ENCODE measurements at regions not wholly inside any gene's neighbourhood (a gene's known extent, or its start where the extent isn't known, plus 50 kb on each side); places are given as distances from the start of the nearest gene placed in this dataset.
"Not testable (repeated sequence)": the region's sequence is repeated elsewhere in the genome, so short reads cannot be mapped to it uniquely, and the experiment has no call there.

- not testable (repeated sequence) for H3K27me3 ChIP-seq (ENCODE audit: control insufficient read depth, insufficient read depth, low read length); H3K4me3 ChIP-seq (ENCODE audit: low read length); H3K36me3 ChIP-seq (ENCODE audit: insufficient read depth, low read length); H3K4me1 ChIP-seq (ENCODE audit: control insufficient read depth, insufficient read depth, low read length); H3K4me2 ChIP-seq (ENCODE audit: low read length); H3K9ac ChIP-seq (ENCODE audit: low read depth, low read length); H3K9me3 ChIP-seq (replicated peaks; ENCODE audit: low read length)
These were observed 52.3 kb upstream of the LRRC30 start for GRCh38 chr18:7178568-7178967.

- peaks cover 8% of the 10 kb centered on the region for H3K27me3 ChIP-seq (ENCODE audit: control insufficient read depth, insufficient read depth, low read length)
- no peaks in the 10 kb centered on the region for H3K9me3 ChIP-seq (replicated peaks; ENCODE audit: low read length)
- peaks cover 5% of the 10 kb centered on the region for H3K4me1 ChIP-seq (ENCODE audit: control insufficient read depth, insufficient read depth, low read length)
- no peak overlapping the region for H3K4me3 ChIP-seq (ENCODE audit: low read length)
- H3K36me3 ChIP-seq (ENCODE audit: insufficient read depth, low read length) = no peaks in the 10 kb centered on the region
- peak overlapping the region; percentile 46 for H3K9ac ChIP-seq (ENCODE audit: low read depth, low read length)
- H3K4me2 ChIP-seq (ENCODE audit: low read length) = no peak overlapping the region
These were observed 53.7 kb upstream of the LRRC30 start for GRCh38 chr18:7177116-7177744.

GRCh38 chr18:7174344-7175095 is 56.4 kb upstream of the LRRC30 start:
- H3K4me3 ChIP-seq (ENCODE audit: low read length) = no peak overlapping the region

GRCh38 chr18:7173216-7173615 is 55.6 kb upstream of the LAMA1 start:
- Histone ChIP-seq H3K36me3 (ENCODE audit: insufficient read depth, low read length) (no peaks in the 10 kb centered on the region), H3K4me2 (ENCODE audit: low read length) (no peak overlapping the region), H3K4me1 (ENCODE audit: control insufficient read depth, insufficient read depth, low read length) (peaks cover 5% of the 10 kb centered on the region), H3K4me3 (ENCODE audit: low read length) (no peak overlapping the region), H3K27me3 (ENCODE audit: control insufficient read depth, insufficient read depth, low read length) (no peaks in the 10 kb centered on the region), H3K9ac (ENCODE audit: low read depth, low read length) (no peak overlapping the region), H3K9me3 (replicated peaks; ENCODE audit: low read length) (no peaks in the 10 kb centered on the region)

More at GRCh38 chr18:7174344-7175095, 56.4 kb upstream of the LRRC30 start:
- Histone ChIP-seq H3K4me1 (ENCODE audit: control insufficient read depth, insufficient read depth, low read length) (peaks cover 5% of the 10 kb centered on the region), H3K36me3 (ENCODE audit: insufficient read depth, low read length) (no peaks in the 10 kb centered on the region), H3K27me3 (ENCODE audit: control insufficient read depth, insufficient read depth, low read length) (no peaks in the 10 kb centered on the region), H3K4me2 (ENCODE audit: low read length) (peak overlapping the region; percentile 7), H3K9me3 (replicated peaks; ENCODE audit: low read length) (no peaks in the 10 kb centered on the region), H3K9ac (ENCODE audit: low read depth, low read length) (no peak overlapping the region)

GRCh38 chr18:7172611-7173010 is 55.0 kb upstream of the LAMA1 start:
- H3K4me2 ChIP-seq (ENCODE audit: low read length) = no peak overlapping the region
- H3K27me3 ChIP-seq (ENCODE audit: control insufficient read depth, insufficient read depth, low read length) = no peaks in the 10 kb centered on the region
- H3K4me1 ChIP-seq (ENCODE audit: control insufficient read depth, insufficient read depth, low read length) = peaks cover 5% of the 10 kb centered on the region
- H3K36me3 ChIP-seq (ENCODE audit: insufficient read depth, low read length) = no peaks in the 10 kb centered on the region
- H3K4me3 ChIP-seq (ENCODE audit: low read length) = no peak overlapping the region
- no peak overlapping the region for H3K9ac ChIP-seq (ENCODE audit: low read depth, low read length)
- H3K9me3 ChIP-seq (replicated peaks; ENCODE audit: low read length) = no peaks in the 10 kb centered on the region

- Histone ChIP-seq H3K9ac (ENCODE audit: low read depth, low read length) (no peak overlapping the region), H3K9me3 (replicated peaks; ENCODE audit: low read length) (no peaks in the 10 kb centered on the region), H3K27me3 (ENCODE audit: control insufficient read depth, insufficient read depth, low read length) (no peaks in the 10 kb centered on the region), H3K4me3 (ENCODE audit: low read length) (no peak overlapping the region), H3K36me3 (ENCODE audit: insufficient read depth, low read length) (no peaks in the 10 kb centered on the region), H3K4me1 (ENCODE audit: control insufficient read depth, insufficient read depth, low read length) (peaks cover 5% of the 10 kb centered on the region), H3K4me2 (ENCODE audit: low read length) (no peak overlapping the region)
These were observed 52.7 kb upstream of the LAMA1 start for GRCh38 chr18:7170292-7170691.

- H3K4me2 ChIP-seq (ENCODE audit: low read length) = no peak overlapping the region
- no peaks in the 10 kb centered on the region for H3K36me3 ChIP-seq (ENCODE audit: insufficient read depth, low read length)
- H3K4me3 ChIP-seq (ENCODE audit: low read length) = no peak overlapping the region
- no peak overlapping the region for H3K9ac ChIP-seq (ENCODE audit: low read depth, low read length)
- H3K27me3 ChIP-seq (ENCODE audit: control insufficient read depth, insufficient read depth, low read length) = no peaks in the 10 kb centered on the region
- H3K9me3 ChIP-seq (replicated peaks; ENCODE audit: low read length) = no peaks in the 10 kb centered on the region
- peaks cover 3% of the 10 kb centered on the region for H3K4me1 ChIP-seq (ENCODE audit: control insufficient read depth, insufficient read depth, low read length)
These were observed 52.0 kb upstream of the LAMA1 start for GRCh38 chr18:7169601-7170000.

GRCh38 chr18:7168408-7168807 is 50.8 kb upstream of the LAMA1 start:
- H3K36me3 ChIP-seq (ENCODE audit: insufficient read depth, low read length) = no peaks in the 10 kb centered on the region
- H3K27me3 ChIP-seq (ENCODE audit: control insufficient read depth, insufficient read depth, low read length) = no peaks in the 10 kb centered on the region
- H3K4me3 ChIP-seq (ENCODE audit: low read length) = no peak overlapping the region
- no peak overlapping the region for H3K4me2 ChIP-seq (ENCODE audit: low read length)
- H3K9me3 ChIP-seq (replicated peaks; ENCODE audit: low read length) = no peaks in the 10 kb centered on the region
- no peaks in the 10 kb centered on the region for H3K4me1 ChIP-seq (ENCODE audit: control insufficient read depth, insufficient read depth, low read length)
- no peak overlapping the region for H3K9ac ChIP-seq (ENCODE audit: low read depth, low read length)
